ENCODE measurements at regions not wholly inside any gene's neighbourhood (a gene's known extent, or its start where the extent isn't known, plus 50 kb on each side); places are given as distances from the start of the nearest gene placed in this dataset.

- TF ChIP-seq CTCF (IDR thresholded peaks at IDR 0.05; ENCODE audit: insufficient read depth, low read length, poor library complexity, severe bottlenecking): no peak
- Histone ChIP-seq H3K36me3 (ENCODE audit: control insufficient read depth, insufficient read depth, low read length) (no peaks in the 10 kb centered on the region), H3K4me3 (ENCODE audit: low read depth, low read length) (no peak overlapping the region), H3K27me3 (ENCODE audit: control insufficient read depth, insufficient read depth, low read length) (no peaks in the 10 kb centered on the region)
- DNase-seq (ENCODE audit: low read depth): no peak
These were observed 453.2 kb upstream of the SOX9 start for GRCh38 chr17:71667661-71668060.

- no peak for DNase-seq (ENCODE audit: low read depth)
- no peaks in the 10 kb centered on the region for H3K36me3 ChIP-seq (ENCODE audit: control insufficient read depth, insufficient read depth, low read length)
- no peaks in the 10 kb centered on the region for H3K27me3 ChIP-seq (ENCODE audit: control insufficient read depth, insufficient read depth, low read length)
- H3K4me3 ChIP-seq (ENCODE audit: low read depth, low read length): no peak overlapping the region
- no peak for TF ChIP-seq CTCF (IDR thresholded peaks at IDR 0.05; ENCODE audit: insufficient read depth, low read length, poor library complexity, severe bottlenecking)
These were observed 452.0 kb upstream of the SOX9 start for GRCh38 chr17:71668807-71669206.

GRCh38 chr17:71677439-71677838 is 443.4 kb upstream of the SOX9 start:
- H3K4me3 ChIP-seq (ENCODE audit: low read depth, low read length): no peak overlapping the region
- H3K36me3 ChIP-seq (ENCODE audit: control insufficient read depth, insufficient read depth, low read length): no peaks in the 10 kb centered on the region
- TF ChIP-seq CTCF (IDR thresholded peaks at IDR 0.05; ENCODE audit: insufficient read depth, low read length, poor library complexity, severe bottlenecking): no peak
- no peaks in the 10 kb centered on the region for H3K27me3 ChIP-seq (ENCODE audit: control insufficient read depth, insufficient read depth, low read length)
- no peak for DNase-seq (ENCODE audit: low read depth)

GRCh38 chr17:71679832-71680231 is 441.0 kb upstream of the SOX9 start:
- no peak for TF ChIP-seq CTCF (IDR thresholded peaks at IDR 0.05; ENCODE audit: insufficient read depth, low read length, poor library complexity, severe bottlenecking)
- H3K4me3 ChIP-seq (ENCODE audit: low read depth, low read length): no peak overlapping the region

GRCh38 chr17:71681427-71682173 is 439.2 kb upstream of the SOX9 start:
- no peak overlapping the region for H3K4me3 ChIP-seq (ENCODE audit: low read depth, low read length)
- H3K27me3 ChIP-seq (ENCODE audit: control insufficient read depth, insufficient read depth, low read length): no peaks in the 10 kb centered on the region
- DNase-seq (ENCODE audit: low read depth): no peak
- H3K36me3 ChIP-seq (ENCODE audit: control insufficient read depth, insufficient read depth, low read length): no peaks in the 10 kb centered on the region
- no peak for TF ChIP-seq CTCF (IDR thresholded peaks at IDR 0.05; ENCODE audit: insufficient read depth, low read length, poor library complexity, severe bottlenecking)

More at GRCh38 chr17:71679832-71680231, 441.0 kb upstream of the SOX9 start:
- DNase-seq (ENCODE audit: low read depth): no peak
- H3K36me3 ChIP-seq (ENCODE audit: control insufficient read depth, insufficient read depth, low read length): no peaks in the 10 kb centered on the region
- no peaks in the 10 kb centered on the region for H3K27me3 ChIP-seq (ENCODE audit: control insufficient read depth, insufficient read depth, low read length)

GRCh38 chr17:71682174-71682494 is 438.7 kb upstream of the SOX9 start:
- DNase-seq (ENCODE audit: low read depth): no peak
- Histone ChIP-seq H3K4me3 (ENCODE audit: low read depth, low read length) (no peak overlapping the region), H3K27me3 (ENCODE audit: control insufficient read depth, insufficient read depth, low read length) (no peaks in the 10 kb centered on the region), H3K36me3 (ENCODE audit: control insufficient read depth, insufficient read depth, low read length) (no peaks in the 10 kb centered on the region)
- no peak for TF ChIP-seq CTCF (IDR thresholded peaks at IDR 0.05; ENCODE audit: insufficient read depth, low read length, poor library complexity, severe bottlenecking)
